Upper lobe of left lung (tissue), 4 donors: ENCODE measurements at regions not wholly inside any gene's neighbourhood (a gene's known extent, or its start where the extent isn't known, plus 50 kb on each side); places are given as distances from the start of the nearest gene placed in this dataset.

Experiments used
- POLR2A ChIP-seq, 4 donors: fragments of 450-650 bp; IDR thresholded peaks; one replicate each; pipeline ENCODE4 v1.5.1; 2016 to 2017; ENCODE audit warnings: antibody characterized with exemption in 4 of 4, mild to moderate bottlenecking in 2 of 4
- POLR2AphosphoS5 ChIP-seq, 2 donors: sonication (generic); formaldehyde crosslinking; IDR thresholded peaks; one replicate each; pipeline ENCODE4 v1.5.1; 2017; ENCODE audit warnings: antibody characterized with exemption in 2 of 2
- TF ChIP-seq, protein P1 (sequence below), 6 experiments: fragments of 450-650 bp in 4 of 6; fragments of 200-600 bp in 2 of 6; sonication (generic) in 2 of 6; IDR thresholded peaks; one replicate each; pipeline ENCODE4 v1.5.1; 2016 to 2019; ENCODE audit warnings: antibody characterized with exemption in 6 of 6

DNA sequence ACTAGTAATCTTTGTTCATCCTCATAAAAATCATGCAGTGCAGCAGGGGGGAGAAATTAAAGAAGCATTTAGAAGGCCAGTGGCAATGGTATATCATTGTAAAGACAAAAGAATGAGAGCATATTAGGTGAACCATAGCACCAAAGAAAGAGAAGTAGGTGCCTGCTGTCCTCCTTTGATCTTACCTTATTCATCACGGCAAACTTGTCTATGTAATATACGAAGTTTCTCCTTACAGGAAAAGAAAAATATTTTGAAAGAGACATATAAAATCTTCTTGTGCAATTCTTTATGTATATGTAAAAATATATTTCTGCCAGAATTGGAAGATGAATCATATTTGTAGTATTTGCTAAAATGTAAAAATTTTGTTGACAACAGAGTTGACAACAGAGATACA, 411.3 kb upstream of the ARRDC3 start:
- TF ChIP-seq, protein P1, sequence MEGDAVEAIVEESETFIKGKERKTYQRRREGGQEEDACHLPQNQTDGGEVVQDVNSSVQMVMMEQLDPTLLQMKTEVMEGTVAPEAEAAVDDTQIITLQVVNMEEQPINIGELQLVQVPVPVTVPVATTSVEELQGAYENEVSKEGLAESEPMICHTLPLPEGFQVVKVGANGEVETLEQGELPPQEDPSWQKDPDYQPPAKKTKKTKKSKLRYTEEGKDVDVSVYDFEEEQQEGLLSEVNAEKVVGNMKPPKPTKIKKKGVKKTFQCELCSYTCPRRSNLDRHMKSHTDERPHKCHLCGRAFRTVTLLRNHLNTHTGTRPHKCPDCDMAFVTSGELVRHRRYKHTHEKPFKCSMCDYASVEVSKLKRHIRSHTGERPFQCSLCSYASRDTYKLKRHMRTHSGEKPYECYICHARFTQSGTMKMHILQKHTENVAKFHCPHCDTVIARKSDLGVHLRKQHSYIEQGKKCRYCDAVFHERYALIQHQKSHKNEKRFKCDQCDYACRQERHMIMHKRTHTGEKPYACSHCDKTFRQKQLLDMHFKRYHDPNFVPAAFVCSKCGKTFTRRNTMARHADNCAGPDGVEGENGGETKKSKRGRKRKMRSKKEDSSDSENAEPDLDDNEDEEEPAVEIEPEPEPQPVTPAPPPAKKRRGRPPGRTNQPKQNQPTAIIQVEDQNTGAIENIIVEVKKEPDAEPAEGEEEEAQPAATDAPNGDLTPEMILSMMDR (IDR thresholded peaks at IDR 0.05): no peak
- TF ChIP-seq POLR2A (IDR thresholded peaks at IDR 0.05) (no peak), POLR2AphosphoS5 (IDR thresholded peaks at IDR 0.05) (no peak)
